ENCODE measurements at regions not wholly inside any gene's neighbourhood (a gene's known extent, or its start where the extent isn't known, plus 50 kb on each side); places are given as distances from the start of the nearest gene placed in this dataset.
"Not testable (repeated sequence)": the region's sequence is repeated elsewhere in the genome, so short reads cannot be mapped to it uniquely, and the experiment has no call there.

- DNase-seq = no peak
Measured at GRCh38 chr2:34785206-34785785, 1186.2 kb upstream of the FAM98A start.

GRCh38 chr2:34784701-34785100, 1185.6 kb upstream of the FAM98A start:
- DNase-seq = no peak

DNA sequence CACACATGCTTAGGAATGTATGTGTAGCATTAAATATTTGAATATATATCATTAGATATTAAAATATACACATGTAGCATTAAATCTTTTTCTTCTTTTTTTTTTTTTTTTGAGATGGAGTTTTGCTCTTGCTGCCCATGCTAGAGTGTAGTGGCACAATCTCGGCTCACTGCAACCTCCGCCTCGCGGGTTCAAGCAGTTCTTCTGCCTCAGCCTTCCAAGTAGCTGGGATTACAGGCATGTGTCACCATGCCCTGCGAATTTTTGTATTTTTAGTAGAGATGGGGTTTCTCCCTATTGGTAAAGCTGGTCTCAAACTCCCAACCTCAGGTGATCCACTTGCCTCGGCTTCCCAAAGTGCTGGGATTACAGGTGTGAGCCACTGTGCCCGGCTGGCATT, 1151.6 kb upstream of the FAM98A start:
- not testable (repeated sequence) for DNase-seq

DNA sequence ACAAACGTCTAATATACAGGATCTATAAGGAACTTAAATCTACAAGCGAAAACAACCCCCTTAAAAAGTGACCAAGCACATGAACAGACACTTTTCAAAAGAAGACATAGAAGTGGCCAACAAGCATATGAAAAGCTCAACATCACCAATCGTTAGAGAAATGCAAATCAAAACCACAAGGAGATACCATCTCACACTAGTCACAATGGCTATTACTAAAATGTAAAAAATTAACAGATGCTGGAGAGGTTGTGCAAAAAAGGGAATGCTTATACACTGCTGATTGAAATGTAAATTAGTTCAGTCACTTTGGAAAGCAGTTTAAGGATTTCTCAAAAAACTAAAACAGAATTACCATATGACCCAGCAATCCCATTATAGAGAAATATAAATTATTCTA, 1148.5 kb upstream of the FAM98A start:
- DNase-seq = no peak

GRCh38 chr2:34738691-34739090, 1139.6 kb upstream of the FAM98A start:
- no peak for DNase-seq

DNA sequence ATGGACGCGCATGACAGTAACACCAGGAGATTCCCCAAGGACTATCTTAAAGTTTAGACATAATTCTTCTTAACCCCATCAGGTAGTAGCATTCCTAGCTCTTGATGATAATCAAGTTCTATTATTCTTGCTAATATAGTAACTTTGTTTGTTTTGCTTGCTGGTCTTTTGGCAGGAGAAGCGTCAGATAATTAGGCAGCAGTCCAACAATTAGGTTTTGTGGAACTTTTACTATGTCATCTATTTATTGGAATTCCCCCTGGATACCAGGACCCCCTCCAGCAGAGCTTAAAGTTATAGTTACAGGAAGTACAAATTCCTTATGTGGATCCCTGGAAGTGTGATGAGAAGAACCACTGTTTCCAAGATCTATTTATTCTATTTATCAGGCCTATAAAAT, 1138.0 kb upstream of the FAM98A start:
- no peak for DNase-seq

DNA sequence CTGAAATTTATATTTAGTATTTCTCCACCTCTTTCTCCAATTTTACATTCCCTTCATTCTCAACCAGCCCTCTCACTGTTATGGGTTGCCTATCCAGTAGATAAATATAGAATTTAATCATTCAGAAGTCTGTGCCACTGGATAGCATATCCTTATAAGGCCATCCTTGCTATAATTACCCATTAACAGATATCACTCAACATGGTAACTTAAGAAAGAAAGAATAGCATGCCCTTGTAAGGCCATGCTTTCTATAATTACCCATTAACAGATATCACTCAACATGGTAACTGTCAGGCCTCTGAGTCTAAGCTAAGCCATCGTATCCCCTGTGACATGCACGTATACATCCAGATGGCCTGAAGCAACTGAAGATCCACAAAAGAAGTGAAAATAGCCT, 1137.4 kb upstream of the FAM98A start:
- DNase-seq = no peak

- DNase-seq = no peak
Measured at GRCh38 chr2:34734662-34735061, 1135.6 kb upstream of the FAM98A start.

GRCh38 chr2:34734042-34734441, 1134.9 kb upstream of the FAM98A start:
- no peak for DNase-seq

- no peak for DNase-seq
Measured at GRCh38 chr2:34731292-34731691, 1132.2 kb upstream of the FAM98A start.

GRCh38 chr2:34729845-34730244, 1130.7 kb upstream of the FAM98A start:
- no peak for DNase-seq

- DNase-seq = no peak
Measured at GRCh38 chr2:34724107-34724506, 1125.0 kb upstream of the FAM98A start.

GRCh38 chr2:34723683-34724082, 1124.6 kb upstream of the FAM98A start:
- no peak for DNase-seq

DNA sequence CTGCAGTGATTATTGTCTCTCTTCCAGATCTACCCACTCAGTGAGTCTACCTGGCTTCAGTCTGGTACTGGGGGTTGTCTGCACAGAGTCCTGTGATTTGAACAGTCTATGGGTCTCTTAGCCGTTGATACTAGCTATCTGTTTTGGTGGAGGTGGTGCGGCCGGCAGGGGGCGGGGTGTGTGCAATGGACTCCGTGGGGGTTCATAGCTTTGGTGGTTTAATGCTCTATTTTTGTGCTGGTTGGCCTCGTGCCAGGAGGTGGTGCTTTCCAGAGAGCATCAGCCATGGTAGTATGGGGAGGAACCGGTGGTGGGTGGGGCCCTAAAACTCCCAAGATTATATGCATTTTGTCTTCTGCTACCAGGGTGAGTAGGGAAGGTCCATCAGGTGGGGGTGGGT, 1120.1 kb upstream of the FAM98A start:
- no peak for DNase-seq

DNA sequence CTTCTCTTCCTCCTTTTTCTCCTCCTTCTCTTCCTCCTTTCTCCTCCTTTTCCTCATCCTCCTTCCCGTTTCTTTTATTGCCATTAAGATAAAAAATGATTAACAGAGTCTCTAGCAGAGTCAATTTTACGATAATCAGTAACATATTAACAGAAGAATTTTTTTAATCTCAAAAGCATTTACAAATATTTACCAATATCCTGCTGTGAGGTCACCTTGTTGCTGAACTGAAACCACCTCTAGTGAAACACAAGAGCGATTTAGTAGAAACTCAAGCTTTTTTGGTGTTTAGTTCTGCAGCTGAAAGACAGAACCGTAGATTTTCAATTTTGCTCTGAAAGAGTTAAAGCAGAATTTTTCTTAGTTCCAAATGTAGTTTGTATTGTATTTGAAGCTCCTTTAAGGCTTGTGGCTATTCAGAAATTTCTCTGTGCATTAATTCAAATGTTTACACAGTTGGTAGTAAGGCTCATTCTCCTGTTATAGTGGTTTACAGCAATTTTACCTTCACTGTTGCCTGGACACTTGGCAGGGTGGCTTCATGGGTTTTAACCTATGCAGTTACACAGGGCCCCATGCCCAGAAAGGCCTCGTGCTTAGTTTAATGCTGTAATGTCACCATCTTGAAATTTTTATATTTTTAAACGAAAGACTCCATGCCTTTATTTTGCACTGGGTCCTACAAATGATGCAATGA, 1106.6 kb upstream of the FAM98A start:
- no peak for DNase-seq

DNA sequence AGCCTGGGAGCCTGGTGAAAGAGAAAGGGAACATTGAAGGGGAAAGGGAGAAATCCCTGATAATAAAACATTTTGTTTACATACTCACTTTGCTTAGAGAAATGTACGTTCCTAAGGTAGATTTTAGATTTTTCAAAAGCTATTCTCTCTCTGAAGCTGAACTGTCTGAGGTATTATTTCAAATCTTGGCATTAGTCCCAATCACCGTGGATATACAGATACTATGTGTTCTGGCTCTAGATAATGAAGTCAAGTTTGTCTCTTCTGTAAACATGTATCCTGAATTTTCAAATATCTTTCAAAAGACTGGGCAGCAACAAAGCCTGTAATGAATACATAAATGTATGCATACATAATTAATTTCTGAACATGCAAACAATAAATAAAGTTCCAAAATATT, 1104.2 kb upstream of the FAM98A start:
- DNase-seq = no peak

GRCh38 chr2:34702391-34702790, 1103.3 kb upstream of the FAM98A start:
- not testable (repeated sequence) for DNase-seq

DNA sequence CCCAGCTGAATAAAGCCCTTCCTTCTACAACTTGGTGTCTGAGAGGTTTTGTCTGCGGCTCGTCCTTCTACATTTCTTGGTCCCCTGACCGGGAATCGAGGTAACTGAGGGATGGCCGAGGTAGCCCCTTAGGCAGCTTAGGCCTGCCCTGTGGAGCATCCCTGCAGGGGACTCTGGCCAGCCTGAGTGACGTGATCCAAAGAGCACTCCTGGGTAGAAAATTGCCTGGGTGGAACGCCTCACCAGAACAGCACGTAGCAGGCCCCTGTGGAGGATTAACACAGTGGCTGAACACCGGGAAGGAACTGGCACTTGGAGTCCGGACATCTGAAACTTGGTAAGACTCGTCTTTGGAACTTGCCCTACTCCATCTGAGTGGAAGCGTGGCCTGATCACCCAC, 1078.5 kb upstream of the FAM98A start:
- not testable (repeated sequence) for DNase-seq

DNA sequence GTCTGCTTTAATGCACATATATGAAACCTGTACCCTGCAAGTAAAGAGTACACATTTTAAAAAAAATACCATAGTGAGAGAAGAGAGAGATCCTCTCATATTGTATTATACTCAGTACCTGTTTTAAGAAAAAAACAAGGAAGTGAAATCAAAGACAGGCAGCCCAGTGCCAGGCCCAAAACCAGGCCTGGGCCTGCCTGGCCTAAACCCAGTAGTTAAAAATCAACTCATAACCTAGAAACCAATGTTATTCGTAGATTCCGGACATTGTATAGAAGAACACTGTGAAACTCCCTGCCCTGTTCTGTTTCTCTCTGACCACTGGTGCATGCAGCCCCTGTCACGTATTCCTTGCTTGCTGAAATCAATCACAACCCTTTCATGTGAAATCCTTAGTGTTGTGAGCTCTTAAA, 1078.0 kb upstream of the FAM98A start:
- DNase-seq = not testable (repeated sequence)

- no peak for DNase-seq
Measured at GRCh38 chr2:34670482-34670881, 1071.4 kb upstream of the FAM98A start.

GRCh38 chr2:34666821-34667220, 1067.7 kb upstream of the FAM98A start:
- DNase-seq = no peak

DNA sequence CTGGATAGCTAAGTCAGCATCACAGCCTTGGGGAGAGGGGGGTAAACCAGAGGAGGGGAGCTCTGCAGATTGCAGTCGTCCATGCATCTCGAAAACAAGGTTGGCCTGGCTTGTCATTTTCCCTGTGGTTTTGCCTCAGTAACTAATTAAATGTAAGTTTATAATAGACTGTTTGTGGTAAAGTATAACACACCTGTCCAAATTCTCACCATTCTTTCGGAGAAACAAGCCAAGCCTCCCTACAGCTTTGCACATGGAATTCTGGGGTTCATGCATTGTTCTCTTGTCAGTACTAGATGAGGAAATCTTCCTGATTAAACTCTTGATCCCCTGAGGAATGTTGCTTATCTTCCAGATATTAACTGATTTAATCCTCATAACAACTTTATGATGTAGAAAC, 1065.2 kb upstream of the FAM98A start:
- no peak for DNase-seq

- DNase-seq = no peak
Measured at GRCh38 chr2:34663314-34663713, 1064.2 kb upstream of the FAM98A start.

- DNase-seq = no peak
Measured at GRCh38 chr2:34660741-34661140, 1061.6 kb upstream of the FAM98A start.

DNA sequence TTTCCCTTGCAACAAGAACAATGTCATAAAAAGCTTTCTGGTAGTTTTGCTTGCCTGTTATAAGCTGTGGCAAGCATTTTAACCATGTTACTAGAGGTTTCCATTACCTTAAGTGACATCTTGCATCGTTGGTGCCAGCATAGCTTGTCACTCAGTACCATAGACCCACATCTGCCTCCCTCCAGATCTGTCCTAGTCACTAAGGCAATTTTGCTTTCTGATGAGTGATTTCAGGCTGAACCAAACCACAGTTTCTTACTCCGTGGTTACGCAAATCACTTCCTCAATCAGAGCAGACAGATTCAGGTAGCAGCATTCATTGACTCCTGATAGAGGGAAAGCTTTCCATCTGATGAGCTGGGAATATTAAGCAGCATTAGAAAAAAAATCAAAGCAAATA, 1057.5 kb upstream of the FAM98A start:
- DNase-seq = no peak

Measured in CD4-positive, alpha-beta T cell treated with Interleukin-10 for 1 hour (primary cell).